A549 (cell line): ENCODE measurements at regions not wholly inside any gene's neighbourhood (a gene's known extent, or its start where the extent isn't known, plus 50 kb on each side); places are given as distances from the start of the nearest gene placed in this dataset.

Source experiments
- ATAC-seq, 2 experiments: fragments of 200-7000 bp in 1 of 2; fragments of >200 bp in 1 of 2; cut with Nextera tagmentation in 1 of 2; cut with Tn5 transposase in 1 of 2; 3 replicates each; pipeline versions ENCODE4 v1.8.0 to v1.9.1; 2018 to 2020; ENCODE audit warnings: mild to moderate bottlenecking in 1 of 2, moderate library complexity in 1 of 2
- CTCF ChIA-PET: fragments of 300-600 bp; sonication (Branson Sonifier 250); formaldehyde crosslinking; extraction: SDS; loops from one replicate; lab custom pipeline; 2021; ENCODE audit warnings: antibody characterized with exemption, inconsistent platforms; lab: Yijun Ruan, JAX
- POLR2A ChIA-PET: fragments of 350-600 bp; formaldehyde crosslinking; extraction: SDS; loops from one replicate; lab custom pipeline; 2021; ENCODE audit warnings: antibody characterized with exemption, inconsistent platforms; lab: Yijun Ruan, JAX
- DNase-seq, 2 experiments: peaks; one replicate each; pipeline versions ENCODE4 v3.0.0 to v3.0.0-alpha.2; 2011 to 2016; ENCODE audit warnings: low read depth in 1 of 2, low spot score in 1 of 2
- FAIRE-seq: peaks from 2 replicates; lab custom pipeline; 2011; peaks lifted over from hg19 to GRCh38; lab: Jason Lieb, UNC
- H3K27ac ChIP-seq, 2 experiments: fragments of >200 bp; sonication (Bioruptor Twin); formaldehyde crosslinking; 3 replicates each; pipeline ENCODE4 v1.5.1; 2016 to 2017
- H3K4me1 ChIP-seq: fragments of >200 bp; sonication (Bioruptor Twin); formaldehyde crosslinking; 3 replicates; pipeline ENCODE4 v1.6.1; 2016
- H3K4me2 ChIP-seq: fragments of >200 bp; sonication (Bioruptor Twin); formaldehyde crosslinking; 3 replicates; pipeline ENCODE4 v1.6.1; 2016
- H3K4me3 ChIP-seq: fragments of >200 bp; sonication (Bioruptor Twin); formaldehyde crosslinking; 3 replicates; pipeline ENCODE4 v1.5.1; 2016
- H3K9me3 ChIP-seq: fragments of >200 bp; sonication (Bioruptor Twin); formaldehyde crosslinking; 3 replicates; pipeline ENCODE4 v1.6.1; 2016
- CBX2 ChIP-seq: fragments of 200-600 bp; sonication (generic); IDR thresholded peaks from 2 replicates; pipeline ENCODE4 v1.6.1; 2016; ENCODE audit warnings: low read depth, mild to moderate bottlenecking, borderline replicate concordance
- CHD2 ChIP-seq: fragments of 150-350 bp; IDR thresholded peaks from 2 replicates; pipeline ENCODE4 v1.6.1; 2014; ENCODE audit warnings: low read length; ENCODE audit not compliant: partially characterized antibody
- E2F6 ChIP-seq: IDR thresholded peaks from 2 replicates; pipeline ENCODE4 v1.6.1; 2012; ENCODE audit warnings: low read depth, borderline replicate concordance
- EHF ChIP-seq: fragments of 250-450 bp; sonication (Bioruptor Pico); IDR thresholded peaks from 2 replicates; pipeline ENCODE4 v1.5.0; 2020; ENCODE audit warnings: mild to moderate bottlenecking
- EHMT2 ChIP-seq: fragments of 200-600 bp; sonication (generic); IDR thresholded peaks from 2 replicates; pipeline ENCODE4 v1.6.1; 2016; ENCODE audit warnings: antibody characterized with exemption, low read depth, mild to moderate bottlenecking, moderate library complexity
- ESRRA ChIP-seq: fragments of 150-350 bp; IDR thresholded peaks from 2 replicates; pipeline ENCODE4 v1.6.1; 2014; ENCODE audit warnings: mild to moderate bottlenecking, low read length, borderline replicate concordance
- FOXS1 ChIP-seq: fragments of 250-450 bp; sonication (Bioruptor Pico); IDR thresholded peaks from 2 replicates; pipeline ENCODE4 v1.5.0; 2020; ENCODE audit warnings: mild to moderate bottlenecking, moderate library complexity
- HEYL ChIP-seq: fragments of 250-450 bp; sonication (Bioruptor Pico); IDR thresholded peaks from 2 replicates; pipeline ENCODE4 v1.8.0; 2021; ENCODE audit warnings: mild to moderate bottlenecking, moderate library complexity
- HOXB13 ChIP-seq: fragments of 250-450 bp; sonication (Bioruptor Pico); IDR thresholded peaks from 2 replicates; pipeline ENCODE4 v1.5.0; 2020; ENCODE audit warnings: low read depth, mild to moderate bottlenecking, moderate library complexity
- MAFK ChIP-seq: fragments of 450-650 bp; IDR thresholded peaks from 2 replicates; pipeline ENCODE4 v1.6.1; 2014; ENCODE audit not compliant: partially characterized antibody
- NFE2L2 ChIP-seq: fragments of 150-350 bp; conservative IDR thresholded peaks from 2 replicates; pipeline ENCODE4 v1.6.1; 2014; ENCODE audit warnings: low read length
- NR3C1 ChIP-seq: fragments of >200 bp; sonication (Bioruptor Twin); formaldehyde crosslinking; IDR thresholded peaks from 3 replicates; pipeline ENCODE4 v1.6.1; 2017
- PHF8 ChIP-seq: fragments of 200-600 bp; sonication (generic); IDR thresholded peaks from 2 replicates; pipeline ENCODE4 v1.6.1; 2016; ENCODE audit warnings: low read depth, mild to moderate bottlenecking, antibody characterized with exemption, moderate library complexity, borderline replicate concordance
- RAD21 ChIP-seq, 2 experiments: fragments of >200 bp in 1 of 2; sonication (Bioruptor Twin) in 1 of 2; formaldehyde crosslinking in 1 of 2; IDR thresholded peaks in 1 of 2; conservative IDR thresholded peaks in 1 of 2; 2 replicates in 1 of 2; 3 replicates in 1 of 2; pipeline ENCODE4 v1.6.1; 2012 to 2018; ENCODE audit warnings: inconsistent platforms in 1 of 2
- RCOR1 ChIP-seq: fragments of 150-350 bp; IDR thresholded peaks from 2 replicates; pipeline ENCODE4 v1.6.1; 2014; ENCODE audit warnings: antibody characterized with exemption, low read length, low read depth
- RFX5 ChIP-seq: fragments of 450-650 bp; IDR thresholded peaks from 2 replicates; pipeline ENCODE4 v1.7.1; 2014; ENCODE audit warnings: antibody characterized with exemption, mild to moderate bottlenecking, moderate library complexity
- SMC3 ChIP-seq: fragments of >200 bp; sonication (Bioruptor Twin); formaldehyde crosslinking; IDR thresholded peaks from 3 replicates; pipeline ENCODE4 v1.6.1; 2018; ENCODE audit warnings: inconsistent platforms
- TFCP2L1 ChIP-seq: fragments of 250-450 bp; sonication (Bioruptor Pico); IDR thresholded peaks from 2 replicates; pipeline ENCODE4 v1.5.0; 2021; ENCODE audit warnings: mild to moderate bottlenecking
- ZSCAN20 ChIP-seq: fragments of 250-450 bp; sonication (Bioruptor Pico); IDR thresholded peaks from 2 replicates; pipeline ENCODE4 v1.8.0; 2022; ENCODE audit warnings: mild to moderate bottlenecking, moderate library complexity
- WGBS: methylation state at CpG from one replicate; pipeline ENCODE4 v1.1.6; 2017; ENCODE audit errors: missing lambda C conversion rate; 5-methylcytosine and 5-hydroxymethylcytosine counted together
- TF ChIP-seq, protein P1 (sequence below): fragments of 200-600 bp; sonication (generic); IDR thresholded peaks from 2 replicates; pipeline ENCODE4 v1.6.1; 2016; ENCODE audit warnings: antibody characterized with exemption, mild to moderate bottlenecking, moderate library complexity
- TF ChIP-seq, protein P2 (sequence below): fragments of 150-350 bp; IDR thresholded peaks from 2 replicates; pipeline ENCODE4 v1.6.1; 2014; ENCODE audit warnings: low read depth, mild to moderate bottlenecking, low read length
- TF ChIP-seq, protein P3 (sequence below): fragments of >200 bp; sonication (Bioruptor Twin); formaldehyde crosslinking; IDR thresholded peaks from 2 replicates; pipeline ENCODE4 v1.6.1; 2016

- DNase-seq: no peak
Measured at GRCh38 chr2:146850746-146851145, 994.1 kb upstream of the ACVR2A start.

GRCh38 chr2:146847846-146848245 lies 997.0 kb upstream of the ACVR2A start:
- Histone ChIP-seq H3K9me3 (no peaks in the 10 kb centered on the region), H3K4me3 (no peak overlapping the region), H3K4me1 (no peaks in the 10 kb centered on the region), H3K27ac (no peak overlapping the region), H3K4me2 (no peak overlapping the region)
- CTCF ChIA-PET: no interaction called here
- FAIRE-seq: no peak
- no peak for DNase-seq
- POLR2A ChIA-PET: no interaction called here
- no peak for ATAC-seq
- TF ChIP-seq CBX2: no peak

More at GRCh38 chr2:146850746-146851145, 994.1 kb upstream of the ACVR2A start:
- WGBS: 10% methylated on average over 3 of the region's 3 CpGs
- no peak for ATAC-seq
- H3K4me1 ChIP-seq: no peaks in the 10 kb centered on the region
- no peaks in the 10 kb centered on the region for H3K9me3 ChIP-seq
- TF ChIP-seq, protein P1, sequence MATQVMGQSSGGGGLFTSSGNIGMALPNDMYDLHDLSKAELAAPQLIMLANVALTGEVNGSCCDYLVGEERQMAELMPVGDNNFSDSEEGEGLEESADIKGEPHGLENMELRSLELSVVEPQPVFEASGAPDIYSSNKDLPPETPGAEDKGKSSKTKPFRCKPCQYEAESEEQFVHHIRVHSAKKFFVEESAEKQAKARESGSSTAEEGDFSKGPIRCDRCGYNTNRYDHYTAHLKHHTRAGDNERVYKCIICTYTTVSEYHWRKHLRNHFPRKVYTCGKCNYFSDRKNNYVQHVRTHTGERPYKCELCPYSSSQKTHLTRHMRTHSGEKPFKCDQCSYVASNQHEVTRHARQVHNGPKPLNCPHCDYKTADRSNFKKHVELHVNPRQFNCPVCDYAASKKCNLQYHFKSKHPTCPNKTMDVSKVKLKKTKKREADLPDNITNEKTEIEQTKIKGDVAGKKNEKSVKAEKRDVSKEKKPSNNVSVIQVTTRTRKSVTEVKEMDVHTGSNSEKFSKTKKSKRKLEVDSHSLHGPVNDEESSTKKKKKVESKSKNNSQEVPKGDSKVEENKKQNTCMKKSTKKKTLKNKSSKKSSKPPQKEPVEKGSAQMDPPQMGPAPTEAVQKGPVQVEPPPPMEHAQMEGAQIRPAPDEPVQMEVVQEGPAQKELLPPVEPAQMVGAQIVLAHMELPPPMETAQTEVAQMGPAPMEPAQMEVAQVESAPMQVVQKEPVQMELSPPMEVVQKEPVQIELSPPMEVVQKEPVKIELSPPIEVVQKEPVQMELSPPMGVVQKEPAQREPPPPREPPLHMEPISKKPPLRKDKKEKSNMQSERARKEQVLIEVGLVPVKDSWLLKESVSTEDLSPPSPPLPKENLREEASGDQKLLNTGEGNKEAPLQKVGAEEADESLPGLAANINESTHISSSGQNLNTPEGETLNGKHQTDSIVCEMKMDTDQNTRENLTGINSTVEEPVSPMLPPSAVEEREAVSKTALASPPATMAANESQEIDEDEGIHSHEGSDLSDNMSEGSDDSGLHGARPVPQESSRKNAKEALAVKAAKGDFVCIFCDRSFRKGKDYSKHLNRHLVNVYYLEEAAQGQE: no peak
- TF ChIP-seq, protein P2, sequence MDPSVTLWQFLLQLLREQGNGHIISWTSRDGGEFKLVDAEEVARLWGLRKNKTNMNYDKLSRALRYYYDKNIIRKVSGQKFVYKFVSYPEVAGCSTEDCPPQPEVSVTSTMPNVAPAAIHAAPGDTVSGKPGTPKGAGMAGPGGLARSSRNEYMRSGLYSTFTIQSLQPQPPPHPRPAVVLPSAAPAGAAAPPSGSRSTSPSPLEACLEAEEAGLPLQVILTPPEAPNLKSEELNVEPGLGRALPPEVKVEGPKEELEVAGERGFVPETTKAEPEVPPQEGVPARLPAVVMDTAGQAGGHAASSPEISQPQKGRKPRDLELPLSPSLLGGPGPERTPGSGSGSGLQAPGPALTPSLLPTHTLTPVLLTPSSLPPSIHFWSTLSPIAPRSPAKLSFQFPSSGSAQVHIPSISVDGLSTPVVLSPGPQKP: no peak
- TF ChIP-seq EHF: no peak
- no peak for TF ChIP-seq SMC3
- TF ChIP-seq E2F6: no peak
- H3K4me3 ChIP-seq: no peak overlapping the region
- no peak for FAIRE-seq
- ChIA-PET POLR2A (no interaction called here), CTCF (no interaction called here)
- H3K27ac ChIP-seq: no peak overlapping the region
- no peak overlapping the region for H3K4me2 ChIP-seq

- Histone ChIP-seq H3K27ac (no peak overlapping the region), H3K9me3 (no peaks in the 10 kb centered on the region), H3K4me2 (no peak overlapping the region), H3K4me1 (no peaks in the 10 kb centered on the region), H3K4me3 (no peak overlapping the region)
- ATAC-seq (no peak), FAIRE-seq (no peak), DNase-seq (no peak)
- CTCF ChIA-PET: no interaction called here
- WGBS: 22% methylated on average over 6 of the region's 6 CpGs
- POLR2A ChIA-PET: no interaction called here
- TF ChIP-seq SMC3: no peak
- TF ChIP-seq NR3C1: no peak
- no peak for TF ChIP-seq HEYL (CRISPR knock-in tag)
- TF ChIP-seq, protein P3, sequence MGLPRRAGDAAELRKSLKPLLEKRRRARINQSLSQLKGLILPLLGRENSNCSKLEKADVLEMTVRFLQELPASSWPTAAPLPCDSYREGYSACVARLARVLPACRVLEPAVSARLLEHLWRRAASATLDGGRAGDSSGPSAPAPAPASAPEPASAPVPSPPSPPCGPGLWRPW: no peak
- no peak for TF ChIP-seq ZSCAN20 (CRISPR knock-in tag)
- TF ChIP-seq PHF8: no peak
- TF ChIP-seq MAFK: no peak
- no peak for TF ChIP-seq CHD2
- TF ChIP-seq E2F6: no peak
- no peak for TF ChIP-seq NFE2L2
- no peak for TF ChIP-seq TFCP2L1 (CRISPR knock-in tag)
- no peak for TF ChIP-seq RAD21 (conservative IDR thresholded peaks at IDR 0.05 in 1 of 2, IDR thresholded peaks at IDR 0.05 in 1 of 2)
- no peak for TF ChIP-seq ESRRA
- TF ChIP-seq RFX5: no peak
- no peak for TF ChIP-seq EHMT2
- no peak for TF ChIP-seq FOXS1 (CRISPR knock-in tag)
- TF ChIP-seq HOXB13 (CRISPR knock-in tag): no peak
- TF ChIP-seq RCOR1: no peak
Measured at GRCh38 chr2:146844226-146844990, 1000.4 kb upstream of the ACVR2A start.
